GM23338 (cell line): ENCODE measurements at regions not wholly inside any gene's neighbourhood (a gene's known extent, or its start where the extent isn't known, plus 50 kb on each side); places are given as distances from the start of the nearest gene placed in this dataset.

Source experiments
- ATAC-seq: fragments of 200-7000 bp; cut with Tn5 transposase; 3 replicates; pipeline ENCODE4 v1.9.1; 2020
- DNase-seq: peaks from one replicate; pipeline ENCODE4 v3.0.0-alpha.2; 2015; ENCODE audit warnings: low spot score
- H2AFZ ChIP-seq: fragments of 200-600 bp; sonication (generic); 2 replicates; pipeline ENCODE4 v1.8.0; 2016; ENCODE audit warnings: antibody characterized with exemption, mild to moderate bottlenecking, moderate library complexity
- H3F3A ChIP-seq: fragments of 200-600 bp; sonication (generic); replicated peaks from 2 replicates; pipeline ENCODE4 v1.8.0; 2017; ENCODE audit warnings: antibody characterized with exemption, mixed run types, low read depth
- H3K27ac ChIP-seq: fragments of 200-600 bp; sonication (generic); 2 replicates; pipeline ENCODE4 v1.6.1; 2016; ENCODE audit warnings: low read depth
- H3K27me3 ChIP-seq: fragments of 200-600 bp; sonication (generic); 2 replicates; pipeline ENCODE4 v1.8.0; 2016; ENCODE audit warnings: mild to moderate bottlenecking, mixed run types, moderate library complexity; ENCODE audit not compliant: insufficient read depth
- H3K36me3 ChIP-seq: fragments of 200-600 bp; sonication (generic); 2 replicates; pipeline ENCODE4 v1.8.0; 2016; ENCODE audit warnings: mild to moderate bottlenecking; ENCODE audit not compliant: insufficient read depth
- H3K4me1 ChIP-seq: fragments of 200-600 bp; sonication (generic); 2 replicates; pipeline ENCODE4 v1.8.0; 2016; ENCODE audit warnings: mild to moderate bottlenecking, moderate library complexity; ENCODE audit not compliant: insufficient read depth
- H3K4me2 ChIP-seq: fragments of 200-600 bp; sonication (generic); 2 replicates; pipeline ENCODE4 v1.7.1; 2017; ENCODE audit warnings: mixed run types
- H3K4me3 ChIP-seq: fragments of 200-600 bp; sonication (generic); 2 replicates; pipeline ENCODE4 v1.6.1; 2016; ENCODE audit warnings: mixed run types
- H3K79me2 ChIP-seq: fragments of 200-600 bp; sonication (generic); replicated peaks from 2 replicates; pipeline ENCODE4 v1.8.0; 2017; ENCODE audit warnings: mild to moderate bottlenecking; ENCODE audit not compliant: insufficient read depth
- H3K9me2 ChIP-seq: fragments of 200-600 bp; sonication (generic); 2 replicates; pipeline ENCODE4 v1.8.0; 2017; ENCODE audit not compliant: insufficient read depth
- H4K20me1 ChIP-seq: fragments of 200-600 bp; sonication (generic); replicated peaks from 2 replicates; pipeline ENCODE4 v1.8.0; 2017; ENCODE audit warnings: mild to moderate bottlenecking; ENCODE audit not compliant: insufficient read depth
- H3K27ac Mint-ChIP-seq: 2 replicates; pipeline ENCODE4 v1.8.0; 2020; ENCODE audit warnings: inconsistent platforms, mild to moderate bottlenecking, moderate library complexity, mixed read lengths
- H3K27me3 Mint-ChIP-seq: 3 replicates; pipeline ENCODE4 v1.8.0; 2022; ENCODE audit warnings: low read depth, mild to moderate bottlenecking, moderate library complexity, mixed read lengths, inconsistent platforms; ENCODE audit not compliant: insufficient read depth, poor library complexity
- H3K36me3 Mint-ChIP-seq: 3 replicates; pipeline ENCODE4 v1.8.0; 2021; ENCODE audit warnings: low read depth, mild to moderate bottlenecking, inconsistent platforms, moderate library complexity, mixed read lengths
- H3K4me1 Mint-ChIP-seq: 3 replicates; pipeline ENCODE4 v1.8.0; 2020; ENCODE audit warnings: mild to moderate bottlenecking, inconsistent platforms, mixed read lengths
- H3K4me3 Mint-ChIP-seq: 3 replicates; pipeline ENCODE4 v1.8.0; 2021; ENCODE audit warnings: moderate library complexity, mild to moderate bottlenecking, inconsistent platforms, mixed read lengths
- H3K9me3 Mint-ChIP-seq: 3 replicates; pipeline ENCODE4 v1.8.0; 2020; ENCODE audit warnings: moderate library complexity, mild to moderate bottlenecking, inconsistent platforms, mixed read lengths
- CREB1 ChIP-seq: fragments of 250-450 bp; sonication (Bioruptor Pico); IDR thresholded peaks from 2 replicates; pipeline ENCODE4 v1.5.0; 2020; ENCODE audit warnings: low read depth, mild to moderate bottlenecking, moderate library complexity
- CTCF ChIP-seq, 2 experiments: fragments of 200-600 bp in 1 of 2; sonication (generic) in 1 of 2; conservative IDR thresholded peaks; 2 replicates each; pipeline versions ENCODE4 v1.5.1 to v1.6.1; 2016 to 2017; ENCODE audit warnings: antibody characterized with exemption in 2 of 2, low read depth in 2 of 2, mild to moderate bottlenecking in 2 of 2, moderate library complexity in 1 of 2
- ETS1 ChIP-seq: IDR thresholded peaks from 2 replicates; pipeline ENCODE4 v1.6.1; 2016; ENCODE audit warnings: antibody characterized with exemption
- EZH2 ChIP-seq: fragments of 200-600 bp; sonication (generic); IDR thresholded peaks from one replicate; pipeline ENCODE4 v1.8.0; 2017; ENCODE audit warnings: antibody characterized with exemption, mild to moderate bottlenecking, low read depth; ENCODE audit not compliant: unreplicated experiment
- JUNB ChIP-seq: IDR thresholded peaks from one replicate; pipeline ENCODE4 v1.6.1; 2016; ENCODE audit warnings: antibody characterized with exemption; ENCODE audit not compliant: unreplicated experiment
- NANOG ChIP-seq: IDR thresholded peaks from 2 replicates; pipeline ENCODE4 v1.6.1; 2016; ENCODE audit warnings: antibody characterized with exemption, borderline replicate concordance
- POLR2AphosphoS5 ChIP-seq: IDR thresholded peaks from 2 replicates; pipeline ENCODE4 v1.6.1; 2016; ENCODE audit warnings: antibody characterized with exemption, low read depth
- REST ChIP-seq: IDR thresholded peaks from one replicate; pipeline ENCODE4 v1.6.1; 2018; ENCODE audit warnings: antibody characterized with exemption; ENCODE audit not compliant: unreplicated experiment
- STAT1 ChIP-seq: IDR thresholded peaks from one replicate; pipeline ENCODE4 v1.6.1; 2016; ENCODE audit warnings: antibody characterized with exemption; ENCODE audit not compliant: unreplicated experiment
- ZNF114 ChIP-seq: fragments of 250-450 bp; sonication (Bioruptor Pico); IDR thresholded peaks from 2 replicates; pipeline ENCODE4 v1.5.0; 2020; ENCODE audit warnings: mild to moderate bottlenecking, moderate library complexity
- ZNF331 ChIP-seq: fragments of 250-450 bp; sonication (Bioruptor Pico); IDR thresholded peaks from 2 replicates; pipeline ENCODE4 v1.5.0; 2020; ENCODE audit warnings: low read depth, mild to moderate bottlenecking, moderate library complexity

- TF ChIP-seq CTCF (conservative IDR thresholded peaks at IDR 0.05; ENCODE audit: low read depth in 2 of 2) (no peak), JUNB (no peak), NANOG (no peak), ZNF331 (no peak)
Observed at GRCh38 chr11:69893631-69894030, 74.4 kb upstream of the FGF3 start (continued).

- no peak overlapping the region for H2AFZ ChIP-seq
- H4K20me1 ChIP-seq: no peaks in the 10 kb centered on the region
- H3K4me3 Mint-ChIP-seq: no peak overlapping the region
- H3K4me2 ChIP-seq: no peak overlapping the region
- DNase-seq: no peak
- no peak overlapping the region for H3K27ac Mint-ChIP-seq
- H3K27me3 ChIP-seq: peaks cover 11% of the 10 kb centered on the region; the same call in 1 of the 2 replicates
- H3K4me3 ChIP-seq: no peak overlapping the region
- H3K27ac ChIP-seq: no peak overlapping the region
- H3F3A ChIP-seq: no peaks in the 10 kb centered on the region
- peaks cover 36% of the 10 kb centered on the region for H3K4me1 Mint-ChIP-seq
- H3K36me3 Mint-ChIP-seq: no peaks in the 10 kb centered on the region; the same call in 2 of the 3 replicates
- no peaks in the 10 kb centered on the region for H3K79me2 ChIP-seq
- peaks cover 21% of the 10 kb centered on the region for H3K27me3 Mint-ChIP-seq
- H3K4me1 ChIP-seq: peaks cover 8% of the 10 kb centered on the region
- ATAC-seq: no peak
- H3K36me3 ChIP-seq: no peaks in the 10 kb centered on the region
- H3K9me2 ChIP-seq: no peaks in the 10 kb centered on the region
- H3K9me3 Mint-ChIP-seq: peaks cover 8% of the 10 kb centered on the region
- no peak for TF ChIP-seq POLR2AphosphoS5
- no peak for TF ChIP-seq JUNB
- no peak for TF ChIP-seq ETS1
- no peak for TF ChIP-seq EZH2
- TF ChIP-seq ZNF114 (CRISPR knock-in tag): no peak
- TF ChIP-seq ZNF331: no peak
- TF ChIP-seq CREB1 (CRISPR knock-in tag): no peak
- TF ChIP-seq CTCF (conservative IDR thresholded peaks at IDR 0.05; ENCODE audit: low read depth in 2 of 2): no peak
- no peak for TF ChIP-seq STAT1
- TF ChIP-seq REST: no peak
Observed at GRCh38 chr11:69894181-69894611, 75.0 kb upstream of the FGF3 start.
